ENCODE measurements at regions not wholly inside any gene's neighbourhood (a gene's known extent, or its start where the extent isn't known, plus 50 kb on each side); places are given as distances from the start of the nearest gene placed in this dataset.

- TF ChIP-seq RFX5 (IDR thresholded peaks at IDR 0.05), result no peak
- TF ChIP-seq USF2 (IDR thresholded peaks at IDR 0.05), result no peak
- no peak for TF ChIP-seq PHF8 (IDR thresholded peaks at IDR 0.05; ENCODE audit: borderline replicate concordance, low read depth)
- no peak for TF ChIP-seq CTCF (IDR thresholded peaks at IDR 0.05)
Observed at GRCh38 chr18:61236356-61237057, 96.7 kb upstream of the CDH20 start.
